Osteocyte (in vitro differentiated cells): ENCODE measurements at regions not wholly inside any gene's neighbourhood (a gene's known extent, or its start where the extent isn't known, plus 50 kb on each side); places are given as distances from the start of the nearest gene placed in this dataset.

Source experiments
- DNase-seq: peaks from one replicate; pipeline ENCODE4 v3.0.0; 2021; ENCODE audit warnings: mixed read lengths; ENCODE audit not compliant: unreplicated experiment; ENCODE audit errors: extremely low spot score
- H3K27ac Mint-ChIP-seq: one replicate; pipeline ENCODE4 v1.8.0; 2021; ENCODE audit warnings: mild to moderate bottlenecking, mixed read lengths; ENCODE audit not compliant: unreplicated experiment
- H3K27me3 Mint-ChIP-seq: one replicate; pipeline ENCODE4 v1.8.0; 2021; ENCODE audit warnings: mixed read lengths; ENCODE audit not compliant: unreplicated experiment
- H3K36me3 Mint-ChIP-seq: one replicate; pipeline ENCODE4 v1.8.0; 2021; ENCODE audit warnings: mixed read lengths; ENCODE audit not compliant: unreplicated experiment
- H3K4me1 Mint-ChIP-seq: one replicate; pipeline ENCODE4 v1.8.0; 2021; ENCODE audit warnings: mixed read lengths; ENCODE audit not compliant: unreplicated experiment
- H3K4me3 Mint-ChIP-seq: one replicate; pipeline ENCODE4 v1.8.0; 2021; ENCODE audit warnings: mild to moderate bottlenecking, moderate library complexity, mixed read lengths; ENCODE audit not compliant: unreplicated experiment
- H3K9me3 Mint-ChIP-seq: one replicate; pipeline ENCODE4 v1.8.0; 2021; ENCODE audit warnings: mixed read lengths; ENCODE audit not compliant: unreplicated experiment
- CTCF ChIP-seq: fragments of 200-600 bp; sonication (generic); IDR thresholded peaks from 2 replicates; pipeline ENCODE4 v1.5.0; 2021; ENCODE audit warnings: antibody characterized with exemption, mild to moderate bottlenecking, moderate library complexity

DNA sequence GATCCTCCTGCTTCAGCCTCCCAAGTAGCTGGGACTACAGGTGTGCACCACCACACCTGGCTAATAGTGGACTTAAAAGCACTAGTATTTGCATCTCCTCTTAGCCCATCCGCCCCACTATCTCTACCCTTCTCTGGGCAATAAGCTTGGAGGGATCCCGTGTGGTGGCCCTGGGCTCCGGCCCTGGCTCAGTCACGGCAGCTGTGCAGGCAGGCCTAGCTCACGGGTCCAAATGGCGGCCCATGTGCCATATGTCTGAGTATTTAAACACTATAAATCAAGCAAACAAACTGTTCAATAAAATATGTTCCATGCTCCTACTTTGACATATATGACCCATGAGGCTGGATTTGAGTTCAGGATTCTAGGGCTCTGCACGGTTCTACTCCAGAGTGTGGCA is 118.4 kb downstream of the BANF2 start:
- no peak for TF ChIP-seq CTCF
- DNase-seq, result no peak
- H3K4me1 Mint-ChIP-seq, result peaks cover 11% of the 10 kb centered on the region
- H3K27me3 Mint-ChIP-seq, result no peaks in the 10 kb centered on the region
- no peak overlapping the region for H3K27ac Mint-ChIP-seq
- H3K4me3 Mint-ChIP-seq, result no peak overlapping the region
- H3K36me3 Mint-ChIP-seq, result no peaks in the 10 kb centered on the region
- H3K9me3 Mint-ChIP-seq, result peaks cover 5% of the 10 kb centered on the region

DNA sequence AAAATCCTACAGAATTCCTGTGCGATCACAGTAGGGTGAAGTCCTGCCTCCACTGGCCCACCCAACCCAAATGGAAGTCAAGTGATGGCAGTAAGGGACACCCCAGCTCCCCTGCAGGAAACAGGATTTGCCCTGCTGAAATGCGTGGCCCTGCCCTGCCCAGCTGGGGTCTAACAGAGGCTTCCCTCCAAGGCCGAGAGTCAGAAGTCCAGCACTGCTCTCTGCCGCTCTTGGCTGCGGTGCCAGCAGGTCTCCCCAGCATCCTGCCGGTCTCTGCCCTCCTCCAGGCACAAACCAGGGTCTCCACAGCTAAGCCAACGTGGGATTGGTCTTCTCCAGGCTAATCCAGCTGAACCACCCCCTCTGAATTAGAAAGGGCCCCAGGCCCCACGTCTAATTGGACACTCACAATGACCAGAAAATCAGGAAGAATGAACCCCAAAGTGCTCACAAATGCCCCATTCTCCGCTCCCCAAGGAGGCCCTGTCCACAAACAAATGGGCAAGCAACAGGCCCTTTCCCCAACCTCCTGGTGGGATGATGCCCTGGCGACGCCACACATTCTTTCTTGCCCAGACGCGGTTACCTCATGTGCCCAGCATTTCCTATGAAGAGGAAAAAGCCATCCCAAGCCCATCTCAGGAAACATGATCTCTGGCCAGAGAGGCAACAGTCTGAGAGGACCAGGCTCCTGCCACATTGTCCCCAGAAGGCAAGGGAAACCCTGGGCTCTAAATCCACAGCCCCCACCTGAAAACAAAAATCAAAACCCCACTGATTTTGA is 117.2 kb downstream of the BANF2 start:
- no peak for TF ChIP-seq CTCF
- Mint-ChIP-seq H3K4me3 (no peak overlapping the region), H3K4me1 (peaks cover 11% of the 10 kb centered on the region), H3K27me3 (no peaks in the 10 kb centered on the region), H3K27ac (no peak overlapping the region), H3K9me3 (peaks cover 5% of the 10 kb centered on the region), H3K36me3 (no peaks in the 10 kb centered on the region)
- DNase-seq, result no peak

- Mint-ChIP-seq H3K9me3 (no peaks in the 10 kb centered on the region), H3K4me1 (peaks cover 34% of the 10 kb centered on the region), H3K27me3 (no peaks in the 10 kb centered on the region), H3K4me3 (no peak overlapping the region), H3K36me3 (no peaks in the 10 kb centered on the region), H3K27ac (no peak overlapping the region)
- no peak for DNase-seq
- no peak for TF ChIP-seq CTCF
These were observed 111.8 kb downstream of the BANF2 start for GRCh38 chr20:17811628-17811965.

DNA sequence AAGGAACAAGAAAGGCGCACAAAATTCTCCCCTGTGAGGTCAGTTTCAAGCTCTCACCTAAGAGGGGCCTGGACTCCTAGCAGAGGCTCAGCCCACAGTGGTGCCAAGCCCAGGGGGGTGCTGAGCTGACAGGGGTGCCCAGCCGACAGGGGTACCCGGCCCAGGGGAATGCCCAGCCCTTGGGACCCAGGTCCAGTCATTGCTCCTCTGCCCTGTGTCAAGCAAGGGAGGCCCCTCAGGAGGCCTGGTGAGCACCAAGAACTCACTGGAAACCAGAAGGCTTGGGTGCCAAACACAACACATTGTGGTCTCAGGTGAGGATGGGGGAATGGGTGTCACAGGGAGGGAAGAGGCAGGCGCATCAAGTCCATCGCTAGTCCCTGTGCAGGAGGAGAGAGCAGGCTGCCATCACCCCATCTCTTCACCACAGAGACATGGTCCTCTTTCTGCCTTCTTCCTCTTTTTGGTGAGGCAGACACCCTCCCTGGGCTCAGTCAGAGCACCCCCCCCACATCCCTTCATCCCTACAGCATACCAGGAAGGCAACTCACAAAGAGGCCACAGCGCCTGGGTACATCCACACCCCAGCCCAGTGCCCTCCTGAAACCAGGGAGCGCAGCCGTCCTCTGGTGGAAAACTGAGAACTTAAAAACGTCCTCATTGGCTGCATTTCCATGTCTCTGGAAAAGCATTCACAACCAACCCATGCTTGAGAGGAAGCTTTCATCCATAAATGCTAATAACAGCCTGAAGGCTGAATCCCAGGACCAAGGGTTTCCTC is 111.3 kb downstream of the BANF2 start:
- DNase-seq, result no peak
- peaks cover 38% of the 10 kb centered on the region for H3K4me1 Mint-ChIP-seq
- no peaks in the 10 kb centered on the region for H3K27me3 Mint-ChIP-seq
- no peak for TF ChIP-seq CTCF
- H3K9me3 Mint-ChIP-seq, result no peaks in the 10 kb centered on the region
- H3K27ac Mint-ChIP-seq, result no peak overlapping the region
- no peak overlapping the region for H3K4me3 Mint-ChIP-seq
- H3K36me3 Mint-ChIP-seq, result no peaks in the 10 kb centered on the region

DNA sequence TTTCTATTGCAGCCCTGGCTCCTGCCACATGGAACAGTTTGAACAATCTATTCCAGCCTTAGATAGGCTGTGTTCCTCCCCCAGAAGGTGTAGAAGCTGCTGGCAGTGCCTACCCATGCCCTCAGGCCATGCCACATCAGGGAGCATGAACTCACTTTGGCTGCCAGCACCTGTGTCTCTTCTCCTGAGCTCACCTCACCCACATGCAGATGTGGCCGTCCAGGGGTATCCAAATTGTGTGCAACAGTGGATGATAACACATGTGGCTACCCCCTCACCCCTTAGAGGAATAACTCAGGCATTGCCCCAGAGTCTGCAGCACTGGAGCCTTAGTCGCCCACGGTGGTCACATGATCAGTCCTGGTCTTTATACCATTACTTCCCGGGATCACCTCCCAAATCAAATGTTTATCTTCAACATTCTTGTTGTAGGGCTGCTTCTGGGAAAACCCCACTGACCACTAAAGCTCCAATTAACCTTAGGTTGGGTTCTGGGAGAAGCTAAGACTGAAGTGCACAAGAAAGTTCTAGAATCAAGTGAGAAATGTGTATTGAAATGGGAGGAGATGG is 110.4 kb downstream of the BANF2 start:
- no peaks in the 10 kb centered on the region for H3K27me3 Mint-ChIP-seq
- no peak for DNase-seq
- H3K27ac Mint-ChIP-seq, result no peak overlapping the region
- peaks cover 39% of the 10 kb centered on the region for H3K4me1 Mint-ChIP-seq
- H3K9me3 Mint-ChIP-seq, result no peaks in the 10 kb centered on the region
- no peaks in the 10 kb centered on the region for H3K36me3 Mint-ChIP-seq
- no peak overlapping the region for H3K4me3 Mint-ChIP-seq
- TF ChIP-seq CTCF, result no peak
